ENCODE measurements at regions not wholly inside any gene's neighbourhood (a gene's known extent, or its start where the extent isn't known, plus 50 kb on each side); places are given as distances from the start of the nearest gene placed in this dataset.

GRCh38 chr2:16413285-16413684 is 252.3 kb downstream of the CYRIA start:
- Histone ChIP-seq H3K4me3 (no peak overlapping the region), H3K36me3 (no peaks in the 10 kb centered on the region), H3K27ac (no peak overlapping the region), H3K9me3 (peaks cover 0 to 7% (median 0%) of the 10 kb centered on the region in 8 donors), H3K27me3 (replicated peaks in 1 of 7) (no peaks in the 10 kb centered on the region), H3K4me1 (no peaks in the 10 kb centered on the region)
- intact Hi-C loops (cut with DNase I; ENCODE audit: low total_unique reads), result no loop called here
- WGBS, 5 donors, result 5 to 31% (median 22%) methylated on average over 5 of the region's 5 CpGs
- no peak for TF ChIP-seq POLR2AphosphoS5 (IDR thresholded peaks at IDR 0.05)
- TF ChIP-seq POLR2A (IDR thresholded peaks at IDR 0.05), result no peak
- no peak for TF ChIP-seq CTCF (IDR thresholded peaks at IDR 0.05 in 8 of 11, conservative IDR thresholded peaks at IDR 0.05 in 3 of 11)
- no peak for DNase-seq

GRCh38 chr2:16412321-16413030 is 253.2 kb downstream of the CYRIA start:
- H3K27ac ChIP-seq, result no peak overlapping the region
- intact Hi-C loops (cut with DNase I; ENCODE audit: low total_unique reads), result no loop called here
- H3K4me1 ChIP-seq, result no peaks in the 10 kb centered on the region
- TF ChIP-seq CTCF (IDR thresholded peaks at IDR 0.05 in 8 of 11, conservative IDR thresholded peaks at IDR 0.05 in 3 of 11) (no peak), POLR2A (IDR thresholded peaks at IDR 0.05) (no peak), POLR2AphosphoS5 (IDR thresholded peaks at IDR 0.05) (no peak)
- no peak for DNase-seq
- no peaks in the 10 kb centered on the region for H3K36me3 ChIP-seq
- no peaks in the 10 kb centered on the region for H3K27me3 ChIP-seq (replicated peaks in 1 of 7)
- peaks cover 0 to 7% (median 0%) of the 10 kb centered on the region in 8 donors for H3K9me3 ChIP-seq
- H3K4me3 ChIP-seq, result no peak overlapping the region
- 87 to 93% (median 89%) methylated on average over 2 of the region's 2 CpGs for WGBS, 5 donors

- intact Hi-C loops (cut with DNase I; ENCODE audit: low total_unique reads), result no loop called here
- H3K27ac ChIP-seq, result no peak overlapping the region
- H3K4me1 ChIP-seq, result no peaks in the 10 kb centered on the region
- TF ChIP-seq CTCF (IDR thresholded peaks at IDR 0.05 in 8 of 11, conservative IDR thresholded peaks at IDR 0.05 in 3 of 11) (no peak), POLR2AphosphoS5 (IDR thresholded peaks at IDR 0.05) (no peak), POLR2A (IDR thresholded peaks at IDR 0.05) (no peak)
- H3K36me3 ChIP-seq, result no peaks in the 10 kb centered on the region
- H3K9me3 ChIP-seq, result peaks cover 0 to 7% (median 0%) of the 10 kb centered on the region in 8 donors
- no peak overlapping the region for H3K4me3 ChIP-seq
- WGBS, 5 donors, result 76 to 92% (median 84%) methylated on average over 3 of the region's 3 CpGs
- no peaks in the 10 kb centered on the region for H3K27me3 ChIP-seq (replicated peaks in 1 of 7)
- DNase-seq, result no peak
These were observed 253.8 kb downstream of the CYRIA start for GRCh38 chr2:16411788-16412187.

GRCh38 chr2:16409849-16410248 is 255.8 kb downstream of the CYRIA start:
- no peak for DNase-seq
- TF ChIP-seq POLR2A (IDR thresholded peaks at IDR 0.05) (no peak), POLR2AphosphoS5 (IDR thresholded peaks at IDR 0.05) (no peak), CTCF (IDR thresholded peaks at IDR 0.05 in 8 of 11, conservative IDR thresholded peaks at IDR 0.05 in 3 of 11) (no peak)
- Histone ChIP-seq H3K36me3 (no peaks in the 10 kb centered on the region), H3K4me3 (no peak overlapping the region), H3K9me3 (no peaks in the 10 kb centered on the region), H3K27me3 (replicated peaks in 1 of 7) (no peaks in the 10 kb centered on the region), H3K4me1 (no peaks in the 10 kb centered on the region), H3K27ac (no peak overlapping the region)
- intact Hi-C loops (cut with DNase I; ENCODE audit: low total_unique reads), result no loop called here
- 88 to 97% (median 90%) methylated on average over 3 of the region's 3 CpGs for WGBS, 5 donors
